Erythroblast (primary cell): ENCODE measurements at regions not wholly inside any gene's neighbourhood (a gene's known extent, or its start where the extent isn't known, plus 50 kb on each side); places are given as distances from the start of the nearest gene placed in this dataset.
"Not testable (repeated sequence)": the region's sequence is repeated elsewhere in the genome, so short reads cannot be mapped to it uniquely, and the experiment has no call there.

ENCODE experiments used
- DNase-seq, 2 experiments: peaks; one replicate each; lab custom pipeline; 2025; lab: John Stamatoyannopoulos, UW
- GATA1 ChIP-seq: IDR thresholded peaks from 2 replicates; pipeline ENCODE4 v1.6.1; 2011; ENCODE audit warnings: low read depth, mild to moderate bottlenecking, control low read depth, low read length, moderate library complexity
- POLR2A ChIP-seq: IDR thresholded peaks from 2 replicates; pipeline ENCODE4 v1.6.1; 2011; ENCODE audit warnings: mild to moderate bottlenecking, low read length

DNA sequence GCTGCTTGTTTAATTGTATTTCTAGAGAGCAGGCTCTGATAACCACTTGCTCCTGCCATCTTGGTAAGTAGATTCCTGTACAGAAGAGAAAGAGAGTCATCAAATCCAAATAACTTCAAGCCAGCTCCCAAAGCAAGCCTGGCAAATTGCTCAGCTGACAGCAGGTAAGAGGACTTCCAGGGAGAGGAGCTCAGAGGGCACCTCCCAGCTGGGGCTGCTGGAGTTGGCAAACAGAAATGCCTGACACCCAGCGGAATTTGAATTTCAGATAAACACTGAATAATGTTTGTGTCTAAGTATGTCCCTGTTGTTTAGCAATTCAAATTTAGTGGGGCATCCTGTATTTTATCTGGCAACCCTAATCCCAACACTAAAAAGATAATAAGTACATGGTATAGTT is 86.2 kb downstream of the MYL12B start:
- DNase-seq, result no peak
- no peak for TF ChIP-seq GATA1
- TF ChIP-seq POLR2A, result no peak

DNA sequence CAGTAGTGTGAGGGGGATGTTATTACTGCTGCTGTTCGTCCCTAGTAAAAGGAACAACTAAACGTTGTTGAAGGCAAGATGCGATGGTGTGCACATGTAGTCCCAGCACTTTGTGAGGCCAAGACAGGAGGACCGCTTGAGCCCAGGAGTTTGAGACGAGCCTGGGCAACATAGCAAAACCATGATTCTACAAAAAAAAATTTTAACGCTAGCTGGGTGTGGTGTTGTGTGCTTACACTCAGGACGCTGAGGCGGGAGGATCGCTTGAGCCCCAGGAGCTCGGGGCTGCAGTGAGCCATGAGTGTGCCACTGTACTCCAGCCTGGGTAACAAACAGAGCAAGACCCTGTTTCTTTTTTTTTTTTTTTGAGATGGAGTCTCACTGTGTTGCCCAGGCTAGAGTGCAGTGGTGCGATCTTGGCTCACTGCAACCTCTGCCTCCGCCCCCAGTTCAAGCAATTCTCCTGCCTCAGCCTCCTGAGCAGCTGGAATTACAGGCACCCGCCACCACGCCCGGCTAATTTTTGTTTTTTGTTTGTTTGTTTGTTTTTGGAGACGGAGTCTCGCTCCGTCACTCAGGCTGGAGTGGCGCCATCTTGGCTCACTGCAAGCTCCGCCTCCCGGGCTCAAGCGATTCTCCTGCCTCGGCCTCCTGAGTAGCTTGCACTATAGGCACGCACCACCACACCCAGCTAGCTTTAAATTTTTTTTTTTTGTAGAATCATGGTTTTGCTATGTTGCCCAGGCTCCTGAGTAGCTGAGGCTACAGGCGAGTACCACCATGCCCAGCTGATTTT is 87.3 kb downstream of the MYL12B start:
- DNase-seq, result not testable (repeated sequence)

DNA sequence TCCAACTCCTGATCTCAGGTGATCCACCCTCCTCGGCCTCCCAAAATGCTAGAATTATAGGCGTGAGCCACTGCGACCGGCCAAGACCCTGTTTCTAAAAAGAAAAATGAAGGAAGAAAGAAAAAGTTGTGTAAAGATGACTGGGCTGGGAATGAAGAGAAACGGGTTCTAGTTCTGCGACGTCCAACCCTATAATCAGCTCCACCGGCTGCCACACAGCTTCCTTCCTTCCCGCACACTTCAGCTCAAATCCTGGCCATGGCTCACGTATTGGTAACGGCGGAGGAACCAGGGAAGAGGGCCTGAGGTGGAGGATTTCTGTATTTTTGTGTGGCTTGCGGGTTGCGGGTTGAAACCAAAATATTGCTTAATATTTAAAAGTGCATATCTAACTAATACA is 88.1 kb downstream of the MYL12B start:
- no peak for TF ChIP-seq POLR2A
- no peak for TF ChIP-seq GATA1
- DNase-seq, result no peak

DNA sequence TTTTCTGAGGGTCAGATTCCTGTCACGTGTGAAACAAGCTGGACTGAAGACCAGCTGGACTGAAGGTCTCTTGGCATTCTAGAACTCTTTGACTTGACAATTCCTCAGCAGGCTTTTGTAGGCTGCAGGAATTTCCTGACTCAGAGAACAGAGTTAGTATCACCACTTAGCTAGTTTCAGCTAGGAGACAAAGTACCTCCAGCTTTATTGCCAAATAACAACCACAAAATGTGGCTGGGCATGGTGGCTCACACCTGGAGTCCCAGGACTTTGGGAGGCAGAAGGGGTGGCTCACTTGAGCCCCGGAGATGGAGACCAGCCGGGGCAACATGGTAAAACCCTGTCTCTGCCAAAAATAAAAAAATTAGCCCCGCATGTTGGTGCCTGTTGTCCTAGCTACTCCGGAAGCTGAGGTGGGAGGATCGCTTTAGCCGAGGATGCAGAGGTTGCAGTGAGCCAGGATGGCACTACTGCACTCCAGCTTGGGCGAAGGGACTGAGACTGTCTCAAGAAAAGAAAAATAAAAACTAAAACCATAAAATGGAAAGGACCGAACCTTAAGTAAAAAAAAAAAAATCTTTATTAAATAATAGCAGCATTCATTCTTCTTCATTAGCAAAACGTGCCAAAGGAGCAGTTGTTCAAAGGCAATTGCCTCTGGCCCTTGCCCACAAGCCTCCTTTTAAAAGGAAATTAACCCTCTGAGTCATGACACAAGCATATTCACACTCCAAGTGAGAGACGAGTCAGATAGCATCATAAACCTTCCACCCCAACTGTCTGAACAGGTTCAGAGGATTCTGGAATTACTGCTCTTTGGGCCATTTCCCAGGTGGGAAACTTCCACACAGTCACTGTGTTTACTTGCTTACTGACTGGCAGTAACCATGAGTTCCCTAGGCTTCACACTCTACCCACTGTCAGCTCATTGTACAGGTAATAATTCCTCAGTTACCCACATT is 88.9 kb downstream of the MYL12B start:
- TF ChIP-seq POLR2A, result no peak
- TF ChIP-seq GATA1, result no peak
- no peak for DNase-seq

DNA sequence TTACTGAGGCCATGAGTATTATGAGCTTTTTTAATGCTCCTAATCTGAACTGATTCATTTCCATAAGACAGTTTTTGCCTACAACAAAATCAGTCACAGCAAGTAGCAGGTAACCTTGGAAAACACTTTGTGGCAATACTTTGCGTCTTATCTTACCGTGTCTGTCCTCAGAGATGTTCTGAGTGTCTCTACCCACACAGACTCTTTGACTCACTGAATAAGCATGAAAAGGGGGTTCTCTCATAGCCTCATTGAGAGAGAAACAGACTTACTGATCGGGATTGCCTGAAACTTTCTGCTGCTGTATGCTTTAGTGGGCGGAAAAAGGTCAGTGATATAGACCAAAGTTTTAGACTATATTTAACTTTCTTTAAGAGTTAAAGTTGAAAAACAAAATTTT is 92.6 kb downstream of the MYL12B start:
- no peak for DNase-seq
- no peak for TF ChIP-seq GATA1
- no peak for TF ChIP-seq POLR2A

DNA sequence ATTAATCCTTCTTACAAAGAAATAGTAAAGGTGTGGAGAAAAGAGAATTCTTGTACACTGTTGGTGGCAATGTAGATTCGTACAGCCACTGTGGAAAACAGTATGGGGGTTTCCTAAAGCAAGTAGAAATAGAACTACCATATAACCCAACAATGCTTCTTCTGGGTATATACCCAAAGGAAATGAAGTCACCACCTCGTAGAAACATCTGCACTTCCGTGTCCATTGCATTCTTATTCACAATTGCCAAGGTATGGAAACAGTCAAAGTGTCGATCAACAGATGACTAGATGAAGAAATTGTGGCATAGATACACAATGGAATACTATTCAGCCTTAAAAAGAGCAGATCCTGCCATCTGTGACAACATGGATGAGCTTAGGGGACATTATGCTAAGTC is 93.4 kb upstream of the TGIF1 start:
- no peak for DNase-seq
- no peak for TF ChIP-seq GATA1
- TF ChIP-seq POLR2A, result no peak

DNA sequence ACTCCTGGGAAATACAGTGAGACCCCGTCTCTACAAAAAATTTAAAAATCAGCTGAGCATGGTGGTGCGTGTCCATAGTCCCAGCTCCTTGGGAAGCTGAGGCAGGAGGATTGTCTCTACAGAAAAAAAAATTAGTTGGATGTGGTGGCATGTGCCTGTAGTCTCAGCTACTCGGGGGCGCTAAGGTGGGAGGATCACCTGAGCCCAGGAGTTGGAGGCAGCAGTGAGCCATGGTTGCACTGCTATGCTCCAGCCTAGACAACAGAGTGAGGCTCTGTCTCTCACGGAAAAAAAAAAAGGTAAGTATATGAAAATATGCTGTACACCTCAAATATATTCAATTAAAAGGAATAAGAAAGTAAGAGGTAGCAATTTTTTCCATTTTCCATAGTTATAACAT is 92.5 kb upstream of the TGIF1 start:
- DNase-seq, result no peak
- TF ChIP-seq POLR2A, result no peak
- no peak for TF ChIP-seq GATA1

DNA sequence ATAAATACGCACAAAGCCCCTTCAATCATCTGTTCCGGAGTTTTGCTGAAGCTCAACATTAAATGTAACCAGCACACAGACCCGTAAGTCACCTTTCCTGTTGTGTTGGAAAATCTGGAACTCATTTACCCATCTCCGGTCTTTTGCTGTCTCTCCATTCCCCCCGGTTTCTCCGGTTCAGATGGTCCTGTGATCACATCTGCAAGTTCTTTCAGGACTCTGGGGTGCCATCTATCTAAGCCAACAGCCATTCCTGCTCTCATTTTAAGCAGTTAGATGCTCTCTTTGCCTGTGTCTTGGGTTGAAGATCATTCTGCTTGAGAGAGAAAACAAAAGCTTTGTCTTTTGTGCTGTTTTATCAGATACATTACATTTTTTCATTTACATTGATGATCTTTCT is 91.7 kb upstream of the TGIF1 start:
- TF ChIP-seq POLR2A (no peak), GATA1 (no peak)
- no peak for DNase-seq

DNA sequence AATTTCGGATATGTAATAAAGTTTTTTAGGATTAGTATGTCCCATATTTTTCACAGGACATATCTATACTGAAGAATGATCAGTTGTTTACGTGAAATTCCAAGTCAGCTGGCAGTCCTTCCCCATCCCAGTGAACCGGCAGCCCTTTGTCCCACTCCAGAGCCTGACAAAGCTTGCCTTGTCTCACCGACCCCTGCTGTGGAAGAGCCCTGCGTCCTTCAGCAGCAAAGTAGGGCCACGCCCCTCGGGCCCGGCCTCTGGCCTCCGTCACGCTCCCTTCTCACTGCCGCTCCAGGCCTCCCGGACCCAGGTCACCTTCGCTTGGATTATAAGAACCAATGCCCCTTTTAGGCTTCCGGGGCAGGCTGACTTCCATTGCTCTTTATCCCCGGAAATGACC is 89.8 kb upstream of the TGIF1 start:
- no peak for TF ChIP-seq GATA1
- no peak for TF ChIP-seq POLR2A
- DNase-seq, result no peak

DNA sequence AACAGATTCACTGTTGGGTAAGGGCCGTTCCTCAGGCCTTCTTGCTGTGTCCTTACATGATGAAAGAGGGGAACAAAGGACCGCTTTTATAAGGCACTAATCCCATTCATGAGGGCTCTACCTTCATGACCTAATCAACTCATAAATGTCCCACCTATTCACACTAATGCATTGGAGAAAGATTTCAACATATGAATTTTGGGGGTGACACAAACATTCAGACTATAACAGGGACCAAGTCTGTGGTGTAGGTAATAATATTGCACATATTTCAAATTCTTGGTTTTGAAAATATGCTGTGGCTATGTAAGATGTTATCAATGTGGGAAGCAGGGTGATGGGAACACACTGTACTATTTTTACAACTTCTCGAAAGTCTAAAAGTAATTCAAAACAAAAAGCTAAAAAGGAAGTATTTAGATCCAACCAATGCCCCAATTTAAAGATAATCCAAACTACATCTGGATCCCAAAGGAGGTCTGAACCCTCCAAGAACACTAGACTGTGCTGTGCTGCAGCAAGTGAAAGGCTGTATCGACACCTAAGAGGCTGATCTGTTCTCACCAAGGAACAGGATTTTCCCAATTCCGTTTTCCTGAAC is 82.4 kb upstream of the TGIF1 start:
- TF ChIP-seq POLR2A (no peak), GATA1 (no peak)
- DNase-seq, result no peak

DNA sequence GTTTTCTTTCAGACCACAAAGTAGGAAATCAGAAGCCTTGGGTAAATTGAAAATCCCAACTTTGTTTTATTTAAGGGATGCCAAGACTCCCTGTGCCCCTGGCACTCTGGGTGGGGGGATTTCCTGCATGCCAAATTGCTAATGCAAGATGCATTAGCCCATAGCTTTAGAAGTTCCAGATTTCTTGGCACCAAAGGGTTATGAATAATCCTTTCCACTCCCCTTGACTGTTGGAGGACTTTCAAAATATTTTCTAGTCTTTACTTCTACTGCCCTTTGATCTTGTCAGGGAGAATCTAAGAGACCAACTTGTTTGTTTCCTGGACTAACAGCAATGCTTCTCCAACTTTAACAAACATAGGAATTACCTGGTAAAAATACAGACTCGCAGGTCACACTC is 81.8 kb upstream of the TGIF1 start:
- no peak for TF ChIP-seq POLR2A
- TF ChIP-seq GATA1, result no peak
- no peak for DNase-seq

DNA sequence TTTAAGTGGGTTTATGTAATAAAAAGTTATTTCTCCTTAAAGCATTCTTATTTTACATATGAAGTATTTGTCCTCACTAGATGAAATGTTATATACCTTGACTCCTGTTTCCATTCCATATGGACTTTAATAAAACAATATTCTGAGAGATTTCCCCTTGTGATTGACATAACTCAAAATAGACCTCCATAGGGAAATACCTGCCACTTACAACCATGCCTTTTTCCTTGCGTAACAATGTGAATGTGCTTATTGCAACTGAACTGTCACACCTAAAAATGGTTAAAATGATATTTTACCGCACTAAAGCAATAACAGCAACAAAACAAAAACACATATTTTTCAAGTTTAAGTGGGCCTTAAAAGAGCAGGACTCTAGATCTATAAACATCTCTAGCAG is 70.3 kb upstream of the TGIF1 start:
- no peak for DNase-seq
- no peak for TF ChIP-seq GATA1
- TF ChIP-seq POLR2A, result no peak

DNA sequence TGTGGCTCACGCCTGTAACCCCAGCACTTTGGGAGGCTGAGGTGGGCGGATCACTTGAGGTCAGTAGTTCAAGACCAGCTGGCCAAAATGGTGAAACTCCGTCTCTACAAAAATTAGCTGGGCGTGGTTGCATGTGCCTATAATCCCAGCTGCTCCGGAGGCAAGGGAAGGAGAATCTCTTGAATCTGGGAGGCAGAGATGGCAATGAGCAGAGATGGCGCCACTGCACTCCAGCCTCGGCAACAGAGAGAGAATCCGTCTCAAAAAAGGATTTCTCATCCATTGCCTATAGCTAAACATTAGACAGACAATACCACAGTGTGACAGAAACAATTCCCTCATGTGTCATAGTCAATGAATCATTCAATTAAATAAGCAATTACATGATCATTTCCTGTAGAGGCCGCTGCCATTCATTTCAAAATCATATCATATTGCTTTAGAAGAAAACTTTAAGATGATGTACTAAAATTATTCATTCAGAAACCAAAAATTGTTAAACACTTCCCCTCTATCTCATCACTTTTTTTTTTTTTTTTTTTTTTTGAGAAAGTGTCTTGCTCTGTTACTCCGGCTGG is 69.5 kb upstream of the TGIF1 start:
- peak in 1 of 2 experiments; percentile 27 for DNase-seq
- TF ChIP-seq GATA1 (no peak), POLR2A (no peak)
